Astrocyte (in vitro differentiated cells and primary cell): ENCODE measurements at regions not wholly inside any gene's neighbourhood (a gene's known extent, or its start where the extent isn't known, plus 50 kb on each side); places are given as distances from the start of the nearest gene placed in this dataset.

ENCODE experiments used
- DNase-seq: peaks from one replicate; pipeline ENCODE4 v3.0.0-alpha.2; 2010; ENCODE audit warnings: low read depth
- FAIRE-seq: peaks from 2 replicates; lab custom pipeline; 2011; peaks lifted over from hg19 to GRCh38; lab: Jason Lieb, UNC
- H2AFZ ChIP-seq: 2 replicates; pipeline ENCODE4 v1.6.0; 2012; ENCODE audit warnings: low read depth, low read length, inconsistent platforms
- H3K27ac ChIP-seq: 2 replicates; pipeline ENCODE4 v1.5.1; 2011; ENCODE audit warnings: low read depth, low read length, inconsistent platforms
- H3K27me3 ChIP-seq: 2 replicates; pipeline ENCODE4 v1.6.0; 2011; ENCODE audit warnings: low read length, inconsistent platforms; ENCODE audit not compliant: insufficient read depth
- H3K36me3 ChIP-seq: 2 replicates; pipeline ENCODE4 v1.5.1; 2011; ENCODE audit warnings: low read length, inconsistent platforms; ENCODE audit not compliant: insufficient read depth
- H3K4me1 ChIP-seq: 2 replicates; pipeline ENCODE4 v1.5.1; 2011; ENCODE audit warnings: low read length, inconsistent platforms; ENCODE audit not compliant: insufficient read depth
- H3K4me2 ChIP-seq: 2 replicates; pipeline ENCODE4 v1.6.0; 2012; ENCODE audit warnings: low read length, inconsistent platforms
- H3K4me3 ChIP-seq: 2 replicates; pipeline ENCODE4 v1.5.1; 2011; ENCODE audit warnings: low read depth, mild to moderate bottlenecking, low read length, inconsistent platforms; ENCODE audit not compliant: insufficient read depth
- H3K79me2 ChIP-seq: 2 replicates; pipeline ENCODE4 v1.6.0; 2012; ENCODE audit warnings: mild to moderate bottlenecking, low read length, inconsistent platforms; ENCODE audit not compliant: insufficient read depth
- H3K9ac ChIP-seq: 2 replicates; pipeline ENCODE4 v1.6.0; 2012; ENCODE audit warnings: mild to moderate bottlenecking, low read length, inconsistent platforms
- H3K9me3 ChIP-seq: 2 replicates; pipeline ENCODE4 v1.5.1; 2012; ENCODE audit warnings: low read depth, mild to moderate bottlenecking, low read length, inconsistent platforms; ENCODE audit not compliant: insufficient read depth
- H4K20me1 ChIP-seq: 2 replicates; pipeline ENCODE4 v1.6.0; 2012; ENCODE audit warnings: low read length, inconsistent platforms; ENCODE audit not compliant: insufficient read depth
- H3K27ac Mint-ChIP-seq: one replicate; pipeline ENCODE4 v1.8.0; 2021; ENCODE audit warnings: mild to moderate bottlenecking, mixed read lengths; ENCODE audit not compliant: unreplicated experiment
- H3K27me3 Mint-ChIP-seq: one replicate; pipeline ENCODE4 v1.8.0; 2021; ENCODE audit warnings: low read depth, mixed read lengths; ENCODE audit not compliant: unreplicated experiment
- H3K36me3 Mint-ChIP-seq: one replicate; pipeline ENCODE4 v1.8.0; 2021; ENCODE audit warnings: low read depth, mixed read lengths; ENCODE audit not compliant: unreplicated experiment
- H3K4me1 Mint-ChIP-seq: one replicate; pipeline ENCODE4 v1.8.0; 2021; ENCODE audit warnings: low read depth, mixed read lengths; ENCODE audit not compliant: unreplicated experiment
- H3K4me3 Mint-ChIP-seq: one replicate; pipeline ENCODE4 v1.8.0; 2021; ENCODE audit warnings: mild to moderate bottlenecking, moderate library complexity, mixed read lengths; ENCODE audit not compliant: unreplicated experiment
- H3K9me3 Mint-ChIP-seq: one replicate; pipeline ENCODE4 v1.8.0; 2021; ENCODE audit warnings: mild to moderate bottlenecking, mixed read lengths; ENCODE audit not compliant: unreplicated experiment
- EZH2 ChIP-seq: IDR thresholded peaks from 2 replicates; pipeline ENCODE4 v1.6.1; 2012; ENCODE audit warnings: mild to moderate bottlenecking, low read length, inconsistent platforms; ENCODE audit not compliant: insufficient read depth
- TF ChIP-seq, protein P1 (sequence below): IDR thresholded peaks from 2 replicates; pipeline ENCODE4 v1.5.1; 2011; ENCODE audit warnings: low read depth, mild to moderate bottlenecking, inconsistent platforms, low read length, moderate library complexity; ENCODE audit not compliant: insufficient read depth

DNA sequence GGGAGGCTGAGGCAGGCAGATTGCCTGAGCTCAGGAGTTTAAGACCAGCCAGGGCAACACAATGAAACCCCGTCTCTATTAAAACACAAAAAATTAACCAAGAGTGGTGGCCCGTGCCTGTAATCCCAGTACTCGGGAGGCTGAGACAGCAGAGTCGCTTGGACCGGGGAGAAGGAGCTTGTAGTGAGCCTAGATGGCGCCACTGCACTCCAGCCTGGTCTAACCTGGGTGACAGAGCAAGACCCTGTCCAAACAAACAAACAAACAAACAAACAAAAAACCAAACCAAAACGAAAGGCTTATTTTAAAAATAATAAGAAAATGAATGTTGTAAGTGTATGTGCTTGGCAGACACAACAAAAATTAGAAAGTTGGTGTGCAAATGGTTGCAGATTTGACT lies 536.3 kb upstream of the PTPRD start:
- H3K4me3 Mint-ChIP-seq: no peak overlapping the region
- H3K4me1 Mint-ChIP-seq: no peaks in the 10 kb centered on the region
- H3K27ac ChIP-seq: no peak overlapping the region
- DNase-seq (no peak), FAIRE-seq (no peak)
- H3K9me3 ChIP-seq: no peaks in the 10 kb centered on the region
- H3K27me3 ChIP-seq: no peaks in the 10 kb centered on the region
- no peaks in the 10 kb centered on the region for H3K9me3 Mint-ChIP-seq
- no peak overlapping the region for H3K4me3 ChIP-seq
- no peaks in the 10 kb centered on the region for H3K79me2 ChIP-seq
- H3K9ac ChIP-seq: no peak overlapping the region
- H3K36me3 ChIP-seq: no peaks in the 10 kb centered on the region
- H4K20me1 ChIP-seq: no peaks in the 10 kb centered on the region
- H3K4me2 ChIP-seq: no peak overlapping the region
- no peaks in the 10 kb centered on the region for H3K4me1 ChIP-seq
- H3K27me3 Mint-ChIP-seq: no peaks in the 10 kb centered on the region
- H3K36me3 Mint-ChIP-seq: no peaks in the 10 kb centered on the region
- no peak for TF ChIP-seq EZH2
- TF ChIP-seq, protein P1, sequence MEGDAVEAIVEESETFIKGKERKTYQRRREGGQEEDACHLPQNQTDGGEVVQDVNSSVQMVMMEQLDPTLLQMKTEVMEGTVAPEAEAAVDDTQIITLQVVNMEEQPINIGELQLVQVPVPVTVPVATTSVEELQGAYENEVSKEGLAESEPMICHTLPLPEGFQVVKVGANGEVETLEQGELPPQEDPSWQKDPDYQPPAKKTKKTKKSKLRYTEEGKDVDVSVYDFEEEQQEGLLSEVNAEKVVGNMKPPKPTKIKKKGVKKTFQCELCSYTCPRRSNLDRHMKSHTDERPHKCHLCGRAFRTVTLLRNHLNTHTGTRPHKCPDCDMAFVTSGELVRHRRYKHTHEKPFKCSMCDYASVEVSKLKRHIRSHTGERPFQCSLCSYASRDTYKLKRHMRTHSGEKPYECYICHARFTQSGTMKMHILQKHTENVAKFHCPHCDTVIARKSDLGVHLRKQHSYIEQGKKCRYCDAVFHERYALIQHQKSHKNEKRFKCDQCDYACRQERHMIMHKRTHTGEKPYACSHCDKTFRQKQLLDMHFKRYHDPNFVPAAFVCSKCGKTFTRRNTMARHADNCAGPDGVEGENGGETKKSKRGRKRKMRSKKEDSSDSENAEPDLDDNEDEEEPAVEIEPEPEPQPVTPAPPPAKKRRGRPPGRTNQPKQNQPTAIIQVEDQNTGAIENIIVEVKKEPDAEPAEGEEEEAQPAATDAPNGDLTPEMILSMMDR: no peak
- H3K27ac Mint-ChIP-seq: no peak overlapping the region
- H2AFZ ChIP-seq: no peak overlapping the region

DNA sequence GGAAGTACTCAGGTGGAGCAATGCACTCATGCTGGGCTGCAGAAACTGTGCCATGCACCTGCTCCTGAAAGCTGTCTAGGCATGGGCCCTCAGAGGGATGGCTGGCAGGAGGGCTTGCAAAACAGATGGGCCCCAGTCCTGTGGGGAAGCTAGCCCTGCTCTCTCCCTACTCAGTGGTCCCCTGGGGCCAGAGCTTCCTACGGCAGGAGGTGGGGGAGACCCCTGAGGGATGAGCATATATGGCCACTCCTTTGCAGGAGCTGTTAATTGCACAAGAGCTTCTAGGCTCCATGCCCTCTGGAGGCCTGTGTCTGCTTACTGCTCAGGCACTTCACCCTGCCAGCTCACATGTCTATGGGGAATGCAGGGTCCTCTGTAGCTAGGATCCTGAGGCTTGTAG lies 545.3 kb upstream of the PTPRD start:
- Histone ChIP-seq H3K4me1 (no peaks in the 10 kb centered on the region), H3K4me2 (no peak overlapping the region), H4K20me1 (no peaks in the 10 kb centered on the region), H3K27ac (no peak overlapping the region), H2AFZ (no peak overlapping the region), H3K79me2 (no peaks in the 10 kb centered on the region), H3K9ac (no peak overlapping the region), H3K36me3 (no peaks in the 10 kb centered on the region), H3K4me3 (no peak overlapping the region), H3K27me3 (no peaks in the 10 kb centered on the region), H3K9me3 (peaks cover 2% of the 10 kb centered on the region)
- Mint-ChIP-seq H3K36me3 (no peaks in the 10 kb centered on the region), H3K4me3 (no peak overlapping the region), H3K27me3 (no peaks in the 10 kb centered on the region), H3K4me1 (no peaks in the 10 kb centered on the region), H3K9me3 (no peaks in the 10 kb centered on the region), H3K27ac (no peak overlapping the region)
- FAIRE-seq (no peak), DNase-seq (no peak)
- TF ChIP-seq, protein P1: no peak
- TF ChIP-seq EZH2: no peak

DNA sequence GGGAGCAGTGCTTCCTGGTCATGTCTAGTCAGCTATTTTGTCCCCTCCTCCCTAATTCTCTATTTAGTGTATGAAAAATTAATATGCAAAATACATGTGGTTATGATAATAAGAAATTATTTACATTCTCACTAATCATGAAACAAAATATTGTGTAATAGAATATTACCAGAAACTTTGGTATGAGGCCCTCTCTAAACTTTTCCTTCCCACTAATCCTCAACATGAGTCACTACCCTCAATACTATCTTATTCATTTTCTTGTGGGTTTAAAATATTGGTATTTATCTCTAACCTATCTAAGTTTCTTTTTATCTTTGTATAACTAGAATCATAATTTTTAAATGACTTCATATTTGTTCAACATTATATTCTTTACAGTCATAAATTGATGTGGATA lies 545.9 kb upstream of the PTPRD start:
- Histone ChIP-seq H3K4me2 (no peak overlapping the region), H3K9ac (no peak overlapping the region), H3K27ac (no peak overlapping the region), H3K36me3 (no peaks in the 10 kb centered on the region), H3K9me3 (peaks cover 2% of the 10 kb centered on the region), H3K79me2 (no peaks in the 10 kb centered on the region), H3K4me1 (no peaks in the 10 kb centered on the region), H4K20me1 (no peaks in the 10 kb centered on the region), H2AFZ (no peak overlapping the region), H3K27me3 (no peaks in the 10 kb centered on the region), H3K4me3 (no peak overlapping the region)
- H3K27ac Mint-ChIP-seq: no peak overlapping the region
- DNase-seq: no peak
- H3K4me1 Mint-ChIP-seq: no peaks in the 10 kb centered on the region
- no peak for FAIRE-seq
- H3K9me3 Mint-ChIP-seq: peaks cover under 1% of the 10 kb centered on the region
- no peak for TF ChIP-seq EZH2
- TF ChIP-seq, protein P1: no peak
- no peaks in the 10 kb centered on the region for H3K36me3 Mint-ChIP-seq
- no peak overlapping the region for H3K4me3 Mint-ChIP-seq
- H3K27me3 Mint-ChIP-seq: no peaks in the 10 kb centered on the region
